GM12892 (cell line): ENCODE measurements at regions not wholly inside any gene's neighbourhood (a gene's known extent, or its start where the extent isn't known, plus 50 kb on each side); places are given as distances from the start of the nearest gene placed in this dataset.

Experiments
- POLR2A ChIP-seq: IDR thresholded peaks from 2 replicates; pipeline ENCODE4 v1.6.1; 2011; ENCODE audit warnings: low read depth, low read length, control low read depth
- POLR2AphosphoS5 ChIP-seq: IDR thresholded peaks from 2 replicates; pipeline ENCODE4 v1.6.1; 2011; ENCODE audit warnings: low read depth, low read length, control low read depth
- TAF1 ChIP-seq: IDR thresholded peaks from 2 replicates; pipeline ENCODE4 v1.6.1; 2011; ENCODE audit warnings: low read depth, mild to moderate bottlenecking, control low read depth, low read length, borderline replicate concordance

GRCh38 chr10:61050120-61050745 lies 106.2 kb upstream of the RHOBTB1 start:
- TF ChIP-seq POLR2A (no peak), POLR2AphosphoS5 (no peak), TAF1 (no peak)
